IPS DF 19.7 (cell line): ENCODE measurements at regions not wholly inside any gene's neighbourhood (a gene's known extent, or its start where the extent isn't known, plus 50 kb on each side); places are given as distances from the start of the nearest gene placed in this dataset.

Source experiments
- DNase-seq: peaks from one replicate; pipeline ENCODE4 v3.0.0-alpha.2; 2013; ENCODE audit warnings: low read depth, low spot score

GRCh38 chr12:85352016-85352415, 72.0 kb downstream of the ALX1 start:
- DNase-seq: no peak

- DNase-seq: no peak
Observed at GRCh38 chr12:85356596-85357385, 76.8 kb downstream of the ALX1 start.

GRCh38 chr12:85357609-85358008, 77.6 kb downstream of the ALX1 start:
- DNase-seq: no peak

- no peak for DNase-seq
Observed at GRCh38 chr12:85358715-85359114, 78.7 kb downstream of the ALX1 start.

GRCh38 chr12:85363382-85364190, 83.6 kb downstream of the ALX1 start:
- DNase-seq: no peak

- no peak for DNase-seq
Observed at GRCh38 chr12:85367936-85368335, 87.9 kb downstream of the ALX1 start.

GRCh38 chr12:85369365-85370154, 89.5 kb downstream of the ALX1 start:
- no peak for DNase-seq

- no peak for DNase-seq
Observed at GRCh38 chr12:85373045-85373444, 93.0 kb downstream of the ALX1 start.

- no peak for DNase-seq
Observed at GRCh38 chr12:85374981-85375380, 95.0 kb downstream of the ALX1 start.

- DNase-seq: no peak
Observed at GRCh38 chr12:85385406-85385805, 105.4 kb downstream of the ALX1 start.

GRCh38 chr12:85390266-85390665, 110.2 kb downstream of the ALX1 start:
- no peak for DNase-seq

GRCh38 chr12:85392508-85392907, 112.5 kb downstream of the ALX1 start:
- no peak for DNase-seq

- no peak for DNase-seq
Observed at GRCh38 chr12:85393606-85394005, 113.6 kb downstream of the ALX1 start.

GRCh38 chr12:85394065-85394464, 114.0 kb downstream of the ALX1 start:
- no peak for DNase-seq

- DNase-seq: no peak
Observed at GRCh38 chr12:85394809-85395208, 114.8 kb downstream of the ALX1 start.

GRCh38 chr12:85405262-85405661, 125.2 kb downstream of the ALX1 start:
- no peak for DNase-seq

GRCh38 chr12:85405781-85406522, 125.9 kb downstream of the ALX1 start:
- no peak for DNase-seq

GRCh38 chr12:85413266-85413665, 133.2 kb downstream of the ALX1 start:
- DNase-seq: no peak

GRCh38 chr12:85422762-85423161, 142.7 kb downstream of the ALX1 start:
- DNase-seq: no peak

- no peak for DNase-seq
Observed at GRCh38 chr12:85423947-85424346, 143.9 kb downstream of the ALX1 start.

- DNase-seq: no peak
Observed at GRCh38 chr12:85424581-85425348, 144.7 kb downstream of the ALX1 start.
